Transverse colon (tissue), 4 donors: ENCODE measurements at regions not wholly inside any gene's neighbourhood (a gene's known extent, or its start where the extent isn't known, plus 50 kb on each side); places are given as distances from the start of the nearest gene placed in this dataset.

Experiments
- CTCF ChIP-seq, 5 experiments: fragments of 200-600 bp in 3 of 5; fragments of 450-650 bp in 2 of 5; sonication (generic) in 3 of 5; IDR thresholded peaks; 1 replicate in 2 of 5; 2 replicates in 3 of 5; pipeline ENCODE4 v1.5.1; 2016 to 2017; ENCODE audit warnings: antibody characterized with exemption in 5 of 5, inconsistent platforms in 3 of 5, mild to moderate bottlenecking in 2 of 5, moderate library complexity in 1 of 5
- POLR2A ChIP-seq: fragments of 450-650 bp; IDR thresholded peaks from one replicate; pipeline ENCODE4 v1.6.1; 2016; ENCODE audit warnings: antibody characterized with exemption, mild to moderate bottlenecking, moderate library complexity
- POLR2AphosphoS5 ChIP-seq, 3 donors: sonication (generic); formaldehyde crosslinking; IDR thresholded peaks; one replicate each; pipeline ENCODE4 v1.6.1; 2016; ENCODE audit warnings: antibody characterized with exemption in 3 of 3

GRCh38 chr9:23638837-23639426 lies 187.1 kb downstream of the ELAVL2 start:
- TF ChIP-seq CTCF (IDR thresholded peaks at IDR 0.05) (no peak), POLR2A (no peak), POLR2AphosphoS5 (IDR thresholded peaks at IDR 0.05) (no peak)
